SHP77 treated with DMSO at 0.1 percent for 48 hours (cell line): ENCODE measurements at regions not wholly inside any gene's neighbourhood (a gene's known extent, or its start where the extent isn't known, plus 50 kb on each side); places are given as distances from the start of the nearest gene placed in this dataset.
"Not testable (repeated sequence)": the region's sequence is repeated elsewhere in the genome, so short reads cannot be mapped to it uniquely, and the experiment has no call there.

Source experiments
- DNase-seq: peaks from one replicate; lab custom pipeline; 2025; lab: John Stamatoyannopoulos, UW

GRCh38 chr3:67154429-67154828, 156.3 kb downstream of the KBTBD8 start:
- DNase-seq: no peak

- no peak for DNase-seq
Observed at GRCh38 chr3:67167481-67167880, 169.4 kb downstream of the KBTBD8 start.

- no peak for DNase-seq
Observed at GRCh38 chr3:67171841-67172240, 173.7 kb downstream of the KBTBD8 start.

- not testable (repeated sequence) for DNase-seq
Observed at GRCh38 chr3:67173130-67173529, 175.0 kb downstream of the KBTBD8 start.

- DNase-seq: no peak
Observed at GRCh38 chr3:67176396-67176795, 178.3 kb downstream of the KBTBD8 start.

GRCh38 chr3:67192466-67192865, 194.4 kb downstream of the KBTBD8 start:
- no peak for DNase-seq

- DNase-seq: no peak
Observed at GRCh38 chr3:67196677-67197076, 198.6 kb downstream of the KBTBD8 start.

GRCh38 chr3:67198374-67198773, 200.3 kb downstream of the KBTBD8 start:
- no peak for DNase-seq

GRCh38 chr3:67200618-67201017, 202.5 kb downstream of the KBTBD8 start:
- no peak for DNase-seq

GRCh38 chr3:67201026-67201425, 202.9 kb downstream of the KBTBD8 start:
- DNase-seq: no peak

- no peak for DNase-seq
Observed at GRCh38 chr3:67202053-67202452, 203.9 kb downstream of the KBTBD8 start.

GRCh38 chr3:67204951-67205350, 206.8 kb downstream of the KBTBD8 start:
- no peak for DNase-seq

GRCh38 chr3:67215690-67216089, 217.6 kb downstream of the KBTBD8 start:
- DNase-seq: no peak

GRCh38 chr3:67227030-67227429, 228.9 kb downstream of the KBTBD8 start:
- no peak for DNase-seq

GRCh38 chr3:67228136-67228535, 230.0 kb downstream of the KBTBD8 start:
- DNase-seq: no peak

- DNase-seq: no peak
Observed at GRCh38 chr3:67232642-67233041, 234.5 kb downstream of the KBTBD8 start.

- no peak for DNase-seq
Observed at GRCh38 chr3:67239353-67239752, 241.2 kb downstream of the KBTBD8 start.

- DNase-seq: no peak
Observed at GRCh38 chr3:67241084-67241483, 243.0 kb downstream of the KBTBD8 start.

- DNase-seq: no peak
Observed at GRCh38 chr3:67244130-67244529, 246.0 kb downstream of the KBTBD8 start.

GRCh38 chr3:67245545-67245944, 247.4 kb downstream of the KBTBD8 start:
- DNase-seq: no peak

- no peak for DNase-seq
Observed at GRCh38 chr3:67248726-67249125, 250.6 kb downstream of the KBTBD8 start.

GRCh38 chr3:67252906-67253305, 254.8 kb downstream of the KBTBD8 start:
- not testable (repeated sequence) for DNase-seq

- DNase-seq: no peak
Observed at GRCh38 chr3:67278015-67278618, 280.0 kb downstream of the KBTBD8 start.

- no peak for DNase-seq
Observed at GRCh38 chr3:67286586-67286985, 288.5 kb downstream of the KBTBD8 start.
